Uterus (tissue), 2 donors: ENCODE measurements at regions not wholly inside any gene's neighbourhood (a gene's known extent, or its start where the extent isn't known, plus 50 kb on each side); places are given as distances from the start of the nearest gene placed in this dataset.

Source experiments
- POLR2A ChIP-seq, 2 donors: fragments of 450-650 bp; IDR thresholded peaks; one replicate each; pipeline ENCODE4 v1.6.1; 2016; ENCODE audit warnings: antibody characterized with exemption in 2 of 2, mild to moderate bottlenecking in 1 of 2, moderate library complexity in 1 of 2
- TF ChIP-seq, protein P1 (sequence below), 4 experiments: fragments of 200-600 bp in 2 of 4; fragments of 450-650 bp in 2 of 4; sonication (generic) in 2 of 4; IDR thresholded peaks; one replicate each; pipeline ENCODE4 v1.5.1; 2016 to 2019; ENCODE audit warnings: antibody characterized with exemption in 4 of 4, mild to moderate bottlenecking in 2 of 4, moderate library complexity in 1 of 4

DNA sequence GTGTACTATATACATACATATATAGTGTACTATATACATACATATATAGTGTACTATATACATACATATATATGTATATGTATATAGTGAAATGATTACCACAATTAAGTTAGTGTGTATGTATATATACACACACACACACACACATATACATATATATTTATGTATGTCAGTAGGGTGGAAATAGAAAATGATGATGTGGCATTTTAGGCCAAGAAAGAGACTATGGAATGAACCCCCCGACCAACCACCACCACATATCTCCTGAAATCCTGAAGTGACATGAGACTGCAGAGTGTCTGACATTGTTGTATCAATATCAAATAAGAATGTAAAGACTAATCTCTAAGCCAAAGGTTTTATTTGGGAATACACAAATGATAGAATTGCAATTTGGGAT, 107.6 kb downstream of the RFC3 start:
- TF ChIP-seq POLR2A (IDR thresholded peaks at IDR 0.05), result no peak
- TF ChIP-seq, protein P1, sequence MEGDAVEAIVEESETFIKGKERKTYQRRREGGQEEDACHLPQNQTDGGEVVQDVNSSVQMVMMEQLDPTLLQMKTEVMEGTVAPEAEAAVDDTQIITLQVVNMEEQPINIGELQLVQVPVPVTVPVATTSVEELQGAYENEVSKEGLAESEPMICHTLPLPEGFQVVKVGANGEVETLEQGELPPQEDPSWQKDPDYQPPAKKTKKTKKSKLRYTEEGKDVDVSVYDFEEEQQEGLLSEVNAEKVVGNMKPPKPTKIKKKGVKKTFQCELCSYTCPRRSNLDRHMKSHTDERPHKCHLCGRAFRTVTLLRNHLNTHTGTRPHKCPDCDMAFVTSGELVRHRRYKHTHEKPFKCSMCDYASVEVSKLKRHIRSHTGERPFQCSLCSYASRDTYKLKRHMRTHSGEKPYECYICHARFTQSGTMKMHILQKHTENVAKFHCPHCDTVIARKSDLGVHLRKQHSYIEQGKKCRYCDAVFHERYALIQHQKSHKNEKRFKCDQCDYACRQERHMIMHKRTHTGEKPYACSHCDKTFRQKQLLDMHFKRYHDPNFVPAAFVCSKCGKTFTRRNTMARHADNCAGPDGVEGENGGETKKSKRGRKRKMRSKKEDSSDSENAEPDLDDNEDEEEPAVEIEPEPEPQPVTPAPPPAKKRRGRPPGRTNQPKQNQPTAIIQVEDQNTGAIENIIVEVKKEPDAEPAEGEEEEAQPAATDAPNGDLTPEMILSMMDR (IDR thresholded peaks at IDR 0.05), result no peak
